DMS 273 (cell line): ENCODE measurements at regions not wholly inside any gene's neighbourhood (a gene's known extent, or its start where the extent isn't known, plus 50 kb on each side); places are given as distances from the start of the nearest gene placed in this dataset.
"Not testable (repeated sequence)": the region's sequence is repeated elsewhere in the genome, so short reads cannot be mapped to it uniquely, and the experiment has no call there.

Experiments
- DNase-seq: peaks from one replicate; lab custom pipeline; 2025; ENCODE audit not compliant: unreplicated experiment; lab: John Stamatoyannopoulos, UW

DNA sequence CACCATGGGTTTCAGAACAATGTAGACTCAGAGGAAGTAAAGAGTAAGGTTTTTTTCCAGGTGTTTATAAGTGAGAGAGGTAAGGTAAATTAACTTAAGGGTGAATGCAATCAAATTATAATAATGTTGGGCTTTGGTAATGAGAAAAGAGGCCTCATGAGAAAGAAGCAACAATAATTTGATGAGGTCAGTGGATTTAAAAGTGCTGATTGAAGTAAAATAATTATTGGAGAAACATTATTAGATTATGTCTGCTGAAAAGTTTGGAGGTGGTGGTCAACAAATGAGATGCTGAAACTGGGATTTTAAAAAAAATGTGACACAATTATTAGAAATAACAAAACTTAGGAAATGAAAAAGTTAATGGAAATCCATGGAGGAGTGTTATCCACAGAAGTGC is 187.4 kb upstream of the BRINP3 start:
- DNase-seq, result no peak

DNA sequence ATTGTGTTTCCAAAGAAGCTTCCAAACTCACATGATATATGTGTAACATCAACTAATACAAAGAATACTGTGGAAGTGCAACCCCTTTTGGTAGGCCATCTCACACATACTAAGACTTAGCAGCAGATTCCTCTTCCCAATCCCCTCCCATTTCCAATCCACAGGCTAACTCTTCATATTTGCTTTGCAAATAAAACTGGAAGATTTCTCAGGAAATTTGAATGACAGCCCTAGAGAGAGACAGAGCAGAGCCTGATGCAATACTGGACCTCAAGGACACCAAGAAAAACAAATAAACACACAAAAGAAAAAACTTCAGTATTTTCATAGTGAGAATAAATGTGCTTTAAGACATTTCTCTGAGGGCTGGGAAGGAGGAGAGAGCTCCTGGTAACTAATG is 190.2 kb upstream of the BRINP3 start:
- no peak for DNase-seq

DNA sequence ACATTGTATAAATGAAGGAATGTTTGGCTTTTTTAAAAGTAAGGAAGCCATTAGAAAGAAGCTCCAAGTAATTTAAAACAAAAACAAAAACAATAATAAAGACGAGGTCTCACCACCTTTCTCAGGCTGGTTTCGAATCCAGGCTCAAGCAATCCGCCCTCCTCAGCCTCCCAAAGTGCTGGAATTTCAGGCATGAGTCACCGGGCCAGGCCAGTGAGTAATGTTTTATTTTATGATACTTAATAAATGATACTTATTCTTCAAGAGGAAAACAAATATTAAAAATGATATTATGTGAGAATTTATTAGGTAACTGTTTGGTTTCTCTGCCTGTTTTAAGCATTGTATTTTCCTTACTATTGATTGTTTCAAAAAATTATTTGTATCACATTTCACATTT is 201.4 kb upstream of the BRINP3 start:
- DNase-seq, result no peak

DNA sequence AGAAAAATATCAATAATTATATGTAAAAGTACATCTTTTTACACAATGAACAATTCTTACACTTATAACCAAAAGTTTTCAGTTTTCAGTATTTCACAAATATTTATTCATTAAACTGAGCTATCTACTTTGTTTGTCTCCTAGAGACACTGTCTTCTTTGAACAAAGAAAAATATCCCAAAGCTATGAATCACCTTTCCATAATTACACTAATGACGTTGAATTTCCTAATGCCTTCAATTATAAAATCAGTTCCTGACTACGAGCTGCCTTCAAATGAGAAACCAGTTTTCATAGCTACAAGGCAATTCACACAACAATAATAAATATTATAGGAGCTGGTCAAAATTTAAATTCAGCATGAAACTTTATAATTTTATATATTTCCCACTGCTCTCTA is 201.8 kb upstream of the BRINP3 start:
- DNase-seq, result no peak

DNA sequence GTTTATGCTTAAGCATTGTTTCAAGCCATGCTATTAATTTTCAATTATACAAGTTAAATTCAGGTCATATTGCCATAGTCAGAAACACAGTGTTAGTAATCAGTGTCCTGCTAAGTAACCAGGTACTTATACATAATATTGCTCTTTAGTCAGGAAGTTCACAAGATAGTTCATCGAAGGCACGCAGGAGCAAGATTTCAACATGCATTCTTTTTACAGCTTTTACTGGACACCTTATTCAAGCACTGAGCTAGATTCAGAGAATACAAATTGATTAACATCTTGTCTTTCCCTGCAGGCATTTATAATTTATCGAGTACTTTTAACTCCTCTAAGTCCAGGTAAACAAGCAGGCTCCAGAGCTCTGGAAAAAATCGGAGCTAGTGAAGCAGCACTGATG is 202.3 kb upstream of the BRINP3 start:
- DNase-seq, result no peak

DNA sequence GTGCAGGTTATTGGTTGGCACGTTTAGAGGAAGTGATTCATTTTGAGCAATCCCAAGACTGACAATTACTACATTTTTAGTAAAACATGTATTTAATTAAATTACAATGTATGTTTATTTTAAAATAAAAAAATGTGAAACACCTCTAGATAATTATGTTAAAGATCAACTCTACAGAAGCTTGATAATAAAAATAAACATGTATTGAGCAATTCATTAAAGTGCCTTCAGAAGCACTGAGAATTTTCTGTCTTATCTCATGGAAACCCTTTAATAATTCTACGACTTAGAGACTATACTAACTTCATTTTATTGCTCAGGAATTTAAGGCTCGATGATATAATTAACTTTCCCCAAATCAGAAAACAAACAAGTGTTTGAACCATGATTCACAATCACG is 208.0 kb upstream of the BRINP3 start:
- no peak for DNase-seq

DNA sequence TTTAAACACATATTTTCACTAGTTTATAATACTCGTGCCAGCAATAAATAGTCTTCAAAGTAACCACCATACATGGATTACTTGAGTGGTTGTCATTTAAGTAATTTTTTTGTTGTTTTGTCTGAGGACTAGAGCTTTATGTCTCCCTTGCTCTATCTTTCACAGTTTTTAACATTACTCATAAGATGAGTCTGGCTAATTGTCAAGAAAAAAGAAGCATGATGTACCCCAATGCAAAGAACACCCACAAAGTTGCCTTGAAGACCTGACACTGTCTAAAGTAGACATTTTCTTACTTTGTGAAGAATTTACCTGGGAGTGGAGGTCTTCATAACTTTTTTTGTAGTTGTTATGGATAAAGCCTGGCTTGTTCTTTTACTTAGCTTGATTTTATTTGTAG is 210.4 kb upstream of the BRINP3 start:
- DNase-seq, result no peak

DNA sequence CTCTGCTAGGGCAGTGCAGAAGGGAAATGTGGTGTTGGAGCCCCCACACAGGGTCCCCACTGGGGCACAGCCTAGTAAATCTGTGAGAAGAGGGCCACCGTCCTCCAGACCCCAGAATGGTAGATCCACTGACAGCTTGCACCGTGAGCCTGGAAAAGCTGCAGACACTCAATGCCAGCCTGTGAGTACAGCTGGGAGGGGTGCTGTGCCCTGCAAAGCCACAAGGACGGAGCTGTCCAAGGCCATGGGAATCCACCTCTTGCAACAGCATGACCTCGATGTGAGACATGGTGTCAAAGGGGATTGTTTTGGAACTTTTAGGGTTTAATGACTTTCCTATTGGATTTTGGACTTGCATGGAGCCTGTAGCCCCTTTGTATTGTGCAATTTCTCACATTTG is 220.8 kb upstream of the BRINP3 start:
- not testable (repeated sequence) for DNase-seq

DNA sequence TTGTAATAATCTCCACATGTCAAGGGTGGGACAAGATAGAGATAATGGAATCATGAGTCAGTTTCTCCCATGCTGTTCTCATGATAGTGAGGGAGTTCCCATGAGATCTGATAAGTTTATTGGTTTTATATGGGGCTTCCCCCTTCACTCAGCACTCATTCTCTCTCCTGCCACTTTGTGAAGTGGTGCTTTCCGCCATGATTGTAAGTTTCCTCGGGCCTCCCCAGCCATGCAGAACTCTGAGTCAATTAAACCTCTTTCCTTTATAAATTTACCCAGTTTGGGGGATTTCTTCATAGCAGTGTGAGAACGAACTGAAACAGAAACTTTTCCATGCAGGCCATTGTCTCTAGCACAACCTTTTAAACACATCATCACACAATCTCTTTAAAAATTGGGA is 221.5 kb upstream of the BRINP3 start:
- no peak for DNase-seq

DNA sequence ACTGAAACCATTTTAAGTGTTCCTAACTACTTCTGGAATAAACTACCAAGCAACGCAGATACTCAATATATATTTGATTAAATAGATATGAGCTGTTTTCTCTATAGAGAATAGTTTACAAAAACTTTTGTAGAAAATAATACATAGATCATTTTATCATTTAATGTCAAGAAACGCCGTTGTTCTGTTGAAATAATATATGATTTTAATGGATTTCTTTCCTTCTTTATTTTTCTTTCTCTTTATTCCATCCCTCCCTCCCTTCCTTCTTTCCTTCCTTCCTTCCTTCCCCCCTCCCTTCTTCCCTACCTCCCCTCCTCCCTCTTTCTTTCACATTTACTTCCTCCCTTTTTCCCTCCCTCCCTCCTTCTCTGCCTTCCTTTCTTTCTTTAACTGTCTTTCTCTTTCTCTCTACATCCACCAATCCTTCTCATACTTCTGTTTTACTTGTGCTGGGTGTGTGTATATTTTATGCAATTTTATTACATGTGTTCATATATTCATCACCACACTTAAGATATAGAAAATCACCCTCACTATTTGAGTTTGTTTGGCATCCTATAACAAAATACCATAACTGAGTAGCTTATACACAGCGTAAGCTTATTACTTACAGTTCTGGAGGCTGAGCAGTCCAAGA is 230.9 kb upstream of the BRINP3 start:
- DNase-seq, result no peak

DNA sequence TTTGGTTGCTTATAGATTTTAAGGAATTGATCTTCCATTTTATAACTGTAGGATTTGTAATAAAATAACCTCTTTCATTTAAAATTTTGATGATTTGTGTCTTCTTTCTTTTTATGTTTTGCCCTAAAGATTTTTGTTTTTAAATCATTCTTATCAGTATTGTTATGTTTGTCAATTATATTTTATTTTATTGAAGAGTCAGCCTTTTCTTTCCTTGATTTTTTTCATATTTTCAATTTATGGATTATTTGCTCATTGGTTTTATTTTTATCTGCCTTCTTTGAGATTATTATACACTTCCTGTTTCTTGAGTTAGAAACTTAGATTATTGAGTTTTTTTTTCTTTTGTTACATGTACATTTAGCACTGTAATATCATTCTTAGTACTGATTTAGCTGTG is 233.4 kb upstream of the BRINP3 start:
- DNase-seq, result no peak

DNA sequence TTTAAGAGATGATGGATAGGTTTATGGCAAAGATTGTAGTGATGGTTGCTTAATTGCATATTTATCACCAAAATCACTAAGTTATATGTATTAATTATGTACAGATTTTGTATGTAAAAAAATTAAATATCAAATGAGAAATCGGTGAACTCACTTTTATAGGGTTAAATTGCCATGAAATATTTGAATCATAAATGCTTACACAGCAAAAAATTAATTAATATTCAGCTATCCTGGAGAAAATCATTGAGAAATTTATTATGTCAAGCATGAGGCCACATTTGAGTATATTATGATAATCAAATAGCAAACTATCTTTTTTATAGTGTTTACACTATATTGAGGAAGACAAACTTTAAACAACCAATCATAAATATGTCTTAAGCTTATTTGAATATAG is 239.4 kb upstream of the BRINP3 start:
- DNase-seq, result no peak

DNA sequence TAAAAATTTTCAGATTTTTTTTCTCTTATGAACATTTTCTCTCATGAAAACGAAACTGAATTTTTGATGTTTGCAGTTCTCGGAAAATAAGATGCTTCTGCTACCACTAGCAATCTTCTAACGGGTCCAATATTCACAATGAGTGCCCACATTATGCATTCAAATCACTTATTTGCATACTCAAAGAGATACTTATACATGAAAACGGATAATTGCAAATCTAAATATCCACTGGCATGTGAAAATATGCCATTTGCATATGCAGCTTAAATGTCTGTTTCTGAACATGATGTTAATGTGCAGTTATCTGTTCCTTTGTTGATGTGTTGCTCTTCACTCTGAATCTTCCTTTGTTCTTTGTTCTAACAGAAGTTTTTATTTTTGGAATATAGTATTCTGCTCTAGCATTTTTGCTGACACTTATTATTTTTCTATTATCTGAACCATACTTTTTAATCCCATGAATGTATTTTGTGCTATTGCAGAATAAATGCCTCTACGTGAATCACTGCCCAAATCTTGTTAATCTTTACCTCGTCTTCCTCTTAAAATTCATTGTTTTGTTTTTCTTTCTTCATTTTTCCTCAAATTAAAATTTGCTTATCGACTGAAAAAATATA is 259.4 kb upstream of the BRINP3 start:
- no peak for DNase-seq

DNA sequence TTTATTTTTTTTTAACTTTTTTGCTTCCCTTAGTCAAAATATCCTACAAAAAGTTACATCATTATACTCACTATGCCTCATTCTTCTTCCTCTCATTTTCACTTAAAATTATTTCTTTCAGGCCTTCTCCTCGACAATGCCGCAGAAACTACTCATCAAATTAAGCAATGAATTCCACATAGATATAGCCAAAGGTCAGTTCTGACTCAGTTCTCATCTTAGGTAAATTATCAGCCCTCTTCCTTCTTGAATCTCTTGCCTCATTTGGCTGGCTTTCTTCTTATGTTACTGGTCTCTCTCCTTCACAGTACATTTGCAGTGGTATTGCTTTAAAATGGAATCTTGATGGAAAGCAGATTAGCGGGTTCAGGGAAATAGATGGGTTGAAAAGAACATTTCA is 260.7 kb upstream of the BRINP3 start:
- DNase-seq, result no peak

DNA sequence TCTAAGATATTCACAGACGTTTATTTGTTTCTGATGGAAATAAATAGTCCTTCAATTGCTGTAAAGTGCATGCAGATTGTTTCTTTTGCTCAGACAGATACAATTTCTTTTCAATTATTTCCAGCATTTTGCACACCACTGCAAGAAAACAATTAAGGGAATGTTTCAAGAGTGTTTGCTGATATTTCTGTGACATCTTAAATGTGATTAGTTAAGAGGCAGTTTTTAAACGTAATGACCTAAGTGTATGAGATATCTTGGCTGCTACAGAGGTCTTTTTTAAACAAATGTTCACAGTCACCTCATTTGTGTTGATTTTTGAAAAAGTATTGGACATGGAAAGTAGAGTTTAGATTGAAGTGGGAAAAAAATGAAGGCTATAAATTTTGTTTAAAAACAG is 262.3 kb upstream of the BRINP3 start:
- DNase-seq, result no peak

DNA sequence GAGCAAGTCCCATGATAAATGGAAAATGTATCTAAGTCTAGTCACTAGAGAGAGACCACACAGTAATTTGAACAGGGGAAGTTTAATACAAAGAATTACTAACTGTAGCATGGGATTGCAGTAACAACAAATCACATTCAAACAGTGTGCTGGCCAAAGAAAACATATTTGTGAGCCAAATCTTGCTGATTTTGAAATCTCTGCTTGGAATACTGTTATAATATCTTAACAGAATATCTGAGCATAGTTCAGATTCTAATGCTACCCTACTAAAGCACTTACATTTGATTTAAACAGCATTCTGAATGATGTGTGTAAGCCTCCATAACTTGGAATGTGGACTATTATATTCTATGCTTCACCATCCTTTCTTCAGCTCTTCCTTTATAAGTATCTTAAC is 270.0 kb upstream of the BRINP3 start:
- DNase-seq, result no peak

DNA sequence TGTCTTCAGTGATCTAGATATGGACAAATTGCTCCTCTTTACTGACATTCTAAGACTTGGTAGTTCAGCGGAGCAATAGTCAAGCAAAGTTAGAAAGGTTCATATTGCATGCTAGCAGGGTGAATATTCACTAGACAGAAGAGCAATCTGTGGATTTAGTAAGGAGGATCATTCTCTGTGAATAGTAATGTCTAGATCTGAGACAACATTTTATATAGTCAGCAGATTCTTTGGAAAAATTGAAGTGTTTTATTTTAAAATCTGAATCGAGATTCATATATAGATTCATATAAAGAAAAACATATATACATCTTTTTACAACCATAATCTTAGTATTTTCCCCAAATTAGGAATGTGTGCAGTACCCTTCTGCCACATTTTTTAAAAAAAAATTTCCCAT is 274.5 kb upstream of the BRINP3 start:
- DNase-seq, result no peak

DNA sequence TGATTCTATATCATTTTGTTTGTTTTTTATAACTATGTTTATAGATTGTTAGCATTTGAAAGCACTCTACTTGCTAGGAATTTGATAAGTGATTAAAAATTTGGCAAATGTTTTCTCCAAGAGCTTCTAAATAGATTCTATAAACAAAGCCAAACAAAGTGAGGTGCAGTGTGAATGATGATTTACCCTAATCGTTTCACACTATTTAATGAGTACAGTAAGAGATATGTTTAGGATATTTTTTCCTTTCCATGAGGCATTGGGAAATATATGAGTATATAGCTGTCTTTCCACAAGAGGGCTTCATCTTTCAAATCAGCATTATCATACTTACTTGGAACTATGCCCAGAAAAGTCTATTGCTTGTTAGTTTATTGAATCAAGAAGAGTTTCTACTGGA is 277.0 kb upstream of the BRINP3 start:
- DNase-seq, result peak; percentile 34

DNA sequence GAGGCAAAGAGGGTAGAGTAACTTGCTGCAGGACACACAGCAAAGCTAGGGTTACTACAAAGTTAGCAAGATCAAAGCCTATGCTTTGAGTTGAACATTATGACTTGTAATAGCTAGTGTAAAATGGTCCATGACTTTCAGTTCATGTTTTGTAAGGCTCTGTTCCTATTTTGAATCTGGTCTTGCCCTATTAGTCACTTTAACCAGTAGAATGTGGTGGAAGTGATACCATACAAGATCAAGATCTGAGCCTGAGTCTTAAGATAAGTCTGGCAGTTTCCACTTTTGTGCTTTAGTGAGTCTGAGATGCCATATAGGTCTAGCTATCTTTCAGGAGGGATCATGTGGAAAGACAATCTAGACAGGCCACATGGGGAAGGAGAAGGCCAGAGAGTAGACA is 282.1 kb upstream of the BRINP3 start:
- DNase-seq, result no peak

DNA sequence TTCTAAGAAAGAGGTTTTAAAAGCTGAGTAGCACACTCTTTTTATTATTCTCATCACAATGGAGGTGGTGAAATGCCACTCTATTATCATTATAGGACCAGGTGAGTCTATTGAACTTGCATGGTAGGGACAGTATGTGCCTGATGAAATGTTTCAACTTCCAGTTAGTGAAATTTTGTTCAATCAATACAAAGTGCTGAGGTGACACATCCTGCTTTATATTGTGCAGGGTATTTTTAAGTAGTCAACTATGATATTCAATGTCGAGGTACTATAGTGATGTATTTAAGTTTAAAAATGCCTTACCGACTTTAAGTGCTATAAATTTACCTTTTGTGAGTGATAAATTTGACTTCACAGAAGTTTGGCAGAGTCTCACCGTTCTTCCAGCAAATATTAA is 284.7 kb upstream of the BRINP3 start:
- no peak for DNase-seq

DNA sequence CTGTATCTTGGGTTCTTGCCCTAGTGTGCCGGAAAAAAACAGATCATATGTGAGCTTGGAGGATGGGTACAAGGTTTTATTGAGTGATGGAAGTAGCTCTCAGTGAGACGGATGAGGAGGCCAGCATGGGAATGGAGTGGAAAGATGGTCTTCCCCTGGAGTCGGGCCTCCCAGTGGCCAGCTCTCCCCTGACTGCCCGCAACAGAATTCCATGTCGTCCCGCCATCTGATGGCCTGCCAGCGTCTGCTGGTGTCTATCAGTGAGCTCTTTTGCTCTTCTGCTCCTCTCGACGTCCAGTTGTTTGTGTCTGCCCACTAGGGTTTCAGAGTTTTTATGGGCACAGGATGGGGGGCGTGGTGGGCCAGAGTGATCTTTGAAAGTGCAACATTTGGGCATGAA is 315.2 kb upstream of the BRINP3 start:
- no peak for DNase-seq

DNA sequence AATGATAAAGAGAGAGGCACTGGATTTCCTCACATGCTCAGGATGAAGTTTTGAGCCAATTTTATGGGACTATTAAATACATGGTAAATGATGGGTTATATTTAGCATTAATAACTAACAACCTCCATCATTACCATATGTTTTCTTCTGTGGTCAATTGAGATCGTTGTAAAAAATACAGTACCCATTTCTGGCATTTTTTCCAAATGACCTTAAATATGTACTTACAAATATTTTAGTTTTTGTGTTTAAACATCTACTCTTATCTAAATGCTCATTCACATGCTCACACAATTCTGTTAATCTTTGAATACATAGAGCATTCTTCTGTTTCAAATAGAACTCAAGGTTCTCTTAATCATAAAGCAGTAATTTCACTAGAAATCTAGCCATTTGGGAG is 330.0 kb upstream of the BRINP3 start:
- DNase-seq, result no peak

DNA sequence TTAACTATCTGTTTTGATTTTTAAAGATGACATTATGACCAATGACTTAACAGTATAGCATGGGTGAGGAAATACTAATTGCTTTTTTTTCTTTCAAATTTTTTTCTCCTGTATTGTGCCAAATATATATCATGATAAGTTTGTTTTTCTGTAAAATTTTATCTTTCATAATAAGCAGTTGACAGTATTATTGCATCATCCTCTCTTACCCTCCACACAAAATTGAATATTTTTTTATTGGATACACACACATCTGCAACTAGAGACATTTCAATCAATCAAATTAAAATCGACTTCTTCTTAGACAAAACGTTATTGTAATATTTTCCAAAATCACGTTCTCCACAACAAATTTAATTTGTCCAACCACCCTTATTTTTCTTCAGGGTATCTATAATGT is 330.4 kb upstream of the BRINP3 start:
- no peak for DNase-seq
